Testis (tissue), 2 donors: ENCODE measurements at regions not wholly inside any gene's neighbourhood (a gene's known extent, or its start where the extent isn't known, plus 50 kb on each side); places are given as distances from the start of the nearest gene placed in this dataset.
"Not testable (repeated sequence)": the region's sequence is repeated elsewhere in the genome, so short reads cannot be mapped to it uniquely, and the experiment has no call there.

Source experiments
- DNase-seq: peaks from one replicate; pipeline ENCODE4 v3.0.0-alpha.2; 2019
- H3K27ac ChIP-seq, 2 donors: fragments of 200-600 bp; sonication (generic); one replicate each; pipeline ENCODE4 v1.5.1; 2019
- H3K27me3 ChIP-seq: fragments of 200-600 bp; sonication (generic); one replicate; pipeline ENCODE4 v1.5.1; 2019
- H3K36me3 ChIP-seq: fragments of 200-600 bp; sonication (generic); one replicate; pipeline ENCODE4 v1.5.1; 2017; ENCODE audit warnings: low read depth; ENCODE audit errors: missing control alignments
- H3K4me1 ChIP-seq: fragments of 200-600 bp; sonication (generic); one replicate; pipeline ENCODE4 v1.5.1; 2019
- H3K4me3 ChIP-seq, 2 donors: fragments of 200-600 bp; sonication (generic); one replicate each; pipeline ENCODE4 v1.5.1; 2017 to 2019
- H3K9me3 ChIP-seq: fragments of 200-600 bp; sonication (generic); one replicate; pipeline ENCODE4 v1.5.1; 2017
- POLR2A ChIP-seq: fragments of 450-650 bp; IDR thresholded peaks from one replicate; pipeline ENCODE4 v1.6.1; 2017; ENCODE audit warnings: antibody characterized with exemption, mild to moderate bottlenecking, moderate library complexity
- WGBS, 2 donors: methylation state at CpG; one replicate each; pipeline ENCODE4 v1.1.5; 2018; 5-methylcytosine and 5-hydroxymethylcytosine counted together
- intact Hi-C: fragments of 100-400 bp; cut with DNase I; formaldehyde crosslinking; loops from one replicate; pipeline ENCODE4 v1.15.1; 2023; ENCODE audit warnings: low total_unique reads
- TF ChIP-seq, protein P1 (sequence below), 3 experiments: fragments of 450-650 bp in 2 of 3; fragments of 200-600 bp in 1 of 3; sonication (generic) in 1 of 3; IDR thresholded peaks; one replicate each; pipeline ENCODE4 v1.5.1; 2016 to 2019; ENCODE audit warnings: antibody characterized with exemption in 3 of 3, mild to moderate bottlenecking in 2 of 3, moderate library complexity in 1 of 3

DNA sequence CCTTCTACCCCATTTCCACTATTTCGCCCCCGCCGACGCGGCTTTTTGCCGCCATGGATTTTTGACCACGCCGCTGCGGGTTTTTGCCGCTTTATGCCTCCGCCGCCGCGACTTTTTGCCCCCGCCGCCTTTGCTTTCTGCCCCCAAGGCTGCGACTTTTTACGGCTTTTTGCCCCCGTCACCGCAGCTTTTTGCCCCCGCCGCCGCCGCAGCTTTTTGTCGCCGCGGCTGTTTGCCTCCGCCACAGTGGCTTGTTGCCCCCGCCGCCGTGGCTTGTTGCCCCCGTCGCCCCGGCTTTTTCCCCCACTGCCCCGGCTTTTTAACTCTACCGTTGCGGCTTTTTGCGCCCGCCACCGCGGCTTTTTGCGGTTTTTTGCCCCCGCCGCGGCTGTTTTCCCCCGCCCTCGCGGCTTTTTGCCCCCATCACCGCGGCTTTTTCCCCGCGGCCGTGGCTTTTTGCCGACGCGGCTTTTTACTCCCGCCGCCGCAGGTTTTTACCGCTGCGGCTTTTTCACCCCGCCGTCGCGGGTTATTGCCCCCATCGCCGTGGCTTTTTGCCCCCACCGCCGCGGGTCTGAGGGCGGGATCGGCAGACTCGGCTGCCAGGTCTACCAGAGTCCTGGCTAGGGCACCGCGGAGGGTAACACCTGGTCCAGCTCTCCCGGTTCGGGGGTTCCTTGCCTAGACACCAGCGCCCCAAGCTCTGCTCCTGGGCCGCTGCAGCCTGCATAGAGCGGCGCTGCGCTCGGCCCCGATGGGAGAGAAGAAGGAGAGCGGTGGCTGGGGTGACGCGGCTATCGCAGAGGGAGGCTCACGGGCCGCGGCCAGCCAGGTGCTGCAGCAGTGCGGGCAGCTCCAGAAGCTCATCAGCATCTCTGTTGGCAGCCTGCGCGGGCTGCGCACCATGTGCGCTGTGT, 562.7 kb upstream of the WSB1 start:
- Histone ChIP-seq H3K4me1 (no peaks in the 10 kb centered on the region), H3K9me3 (no peaks in the 10 kb centered on the region), H3K27me3 (no peaks in the 10 kb centered on the region), H3K27ac (no peak overlapping the region), H3K36me3 (no peaks in the 10 kb centered on the region), H3K4me3 (no peak overlapping the region)
- TF ChIP-seq POLR2A = no peak
- TF ChIP-seq, protein P1, sequence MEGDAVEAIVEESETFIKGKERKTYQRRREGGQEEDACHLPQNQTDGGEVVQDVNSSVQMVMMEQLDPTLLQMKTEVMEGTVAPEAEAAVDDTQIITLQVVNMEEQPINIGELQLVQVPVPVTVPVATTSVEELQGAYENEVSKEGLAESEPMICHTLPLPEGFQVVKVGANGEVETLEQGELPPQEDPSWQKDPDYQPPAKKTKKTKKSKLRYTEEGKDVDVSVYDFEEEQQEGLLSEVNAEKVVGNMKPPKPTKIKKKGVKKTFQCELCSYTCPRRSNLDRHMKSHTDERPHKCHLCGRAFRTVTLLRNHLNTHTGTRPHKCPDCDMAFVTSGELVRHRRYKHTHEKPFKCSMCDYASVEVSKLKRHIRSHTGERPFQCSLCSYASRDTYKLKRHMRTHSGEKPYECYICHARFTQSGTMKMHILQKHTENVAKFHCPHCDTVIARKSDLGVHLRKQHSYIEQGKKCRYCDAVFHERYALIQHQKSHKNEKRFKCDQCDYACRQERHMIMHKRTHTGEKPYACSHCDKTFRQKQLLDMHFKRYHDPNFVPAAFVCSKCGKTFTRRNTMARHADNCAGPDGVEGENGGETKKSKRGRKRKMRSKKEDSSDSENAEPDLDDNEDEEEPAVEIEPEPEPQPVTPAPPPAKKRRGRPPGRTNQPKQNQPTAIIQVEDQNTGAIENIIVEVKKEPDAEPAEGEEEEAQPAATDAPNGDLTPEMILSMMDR (IDR thresholded peaks at IDR 0.05) = no peak
- no peak for DNase-seq
- 42 to 46% methylated on average over 79 to 96 of the region's 96 CpGs for WGBS, 2 donors
- intact Hi-C loops = no loop called here

DNA sequence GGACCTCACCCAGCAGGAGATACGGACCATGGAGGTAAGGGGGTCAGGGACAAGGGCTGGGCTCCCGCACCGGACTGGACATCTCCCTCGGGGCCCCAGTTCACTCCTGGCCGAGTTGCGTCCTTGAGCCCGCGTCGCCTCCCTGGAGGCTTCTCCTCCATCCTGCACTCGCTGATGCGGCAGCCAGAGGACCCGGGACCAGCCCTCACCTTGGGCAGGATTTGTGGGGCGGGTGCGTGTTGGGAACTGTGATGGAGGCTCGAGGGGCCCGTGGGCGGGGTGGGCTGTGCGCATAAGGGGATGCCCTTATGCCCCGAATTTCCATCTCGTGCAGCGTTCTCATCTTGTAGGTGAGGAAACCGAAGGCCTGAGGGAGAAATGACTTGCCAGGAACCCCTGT, 562.0 kb upstream of the WSB1 start:
- H3K36me3 ChIP-seq, H3K4me3 ChIP-seq, H3K4me1 ChIP-seq, H3K27ac ChIP-seq, H3K9me3 ChIP-seq, H3K27me3 ChIP-seq, DNase-seq, intact Hi-C loops: not testable (repeated sequence)
- 49 to 62% methylated on average over 15 to 22 of the region's 22 CpGs for WGBS, 2 donors

DNA sequence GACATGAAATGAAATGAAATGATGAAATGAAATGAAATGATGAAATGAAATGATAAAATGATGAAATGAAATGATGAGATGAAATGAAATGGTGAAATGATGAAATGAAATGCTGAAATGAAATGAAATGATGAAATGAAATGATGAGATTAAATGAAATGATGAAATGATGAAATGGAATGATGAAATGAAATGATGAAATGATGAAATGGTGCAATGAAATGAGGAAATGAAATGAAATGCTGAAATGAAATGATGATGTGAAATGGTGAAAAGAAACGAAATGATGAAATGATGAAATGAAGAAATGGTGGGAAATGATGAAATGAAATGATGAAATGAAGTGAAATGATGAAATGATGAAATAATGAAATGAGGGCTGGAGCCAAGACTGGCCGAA, 559.1 kb upstream of the WSB1 start:
- H3K9me3 ChIP-seq, H3K36me3 ChIP-seq, H3K27me3 ChIP-seq, H3K4me1 ChIP-seq, intact Hi-C loops, H3K4me3 ChIP-seq, H3K27ac ChIP-seq, DNase-seq: not testable (repeated sequence)
- 36 to 41% methylated on average over 1 to 2 of the region's 2 CpGs for WGBS, 2 donors

DNA sequence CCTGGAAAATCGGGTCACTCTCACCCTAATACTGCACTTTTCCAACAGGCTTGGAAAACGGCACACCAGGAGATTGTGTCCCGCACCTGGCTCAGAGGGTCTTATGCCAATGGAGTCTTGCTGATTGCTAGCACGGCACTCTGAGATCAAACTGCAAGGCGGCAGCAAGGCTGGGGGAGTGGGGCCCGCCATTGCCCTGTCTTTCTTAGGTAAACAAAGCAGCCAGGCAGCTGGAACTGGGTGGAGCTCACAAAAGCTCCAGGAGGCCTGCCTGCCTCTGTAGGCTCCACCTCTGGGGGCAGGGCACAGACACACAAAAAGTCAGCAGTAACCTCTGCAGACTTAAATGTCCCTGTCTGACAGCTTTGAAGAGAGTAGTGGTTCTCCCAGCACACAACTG, 557.9 kb upstream of the WSB1 start:
- H3K4me1 ChIP-seq, H3K9me3 ChIP-seq, DNase-seq, H3K36me3 ChIP-seq, H3K27me3 ChIP-seq, H3K4me3 ChIP-seq, intact Hi-C loops, H3K27ac ChIP-seq: not testable (repeated sequence)
- 77 to 81% methylated on average over 5 to 6 of the region's 6 CpGs for WGBS, 2 donors

DNA sequence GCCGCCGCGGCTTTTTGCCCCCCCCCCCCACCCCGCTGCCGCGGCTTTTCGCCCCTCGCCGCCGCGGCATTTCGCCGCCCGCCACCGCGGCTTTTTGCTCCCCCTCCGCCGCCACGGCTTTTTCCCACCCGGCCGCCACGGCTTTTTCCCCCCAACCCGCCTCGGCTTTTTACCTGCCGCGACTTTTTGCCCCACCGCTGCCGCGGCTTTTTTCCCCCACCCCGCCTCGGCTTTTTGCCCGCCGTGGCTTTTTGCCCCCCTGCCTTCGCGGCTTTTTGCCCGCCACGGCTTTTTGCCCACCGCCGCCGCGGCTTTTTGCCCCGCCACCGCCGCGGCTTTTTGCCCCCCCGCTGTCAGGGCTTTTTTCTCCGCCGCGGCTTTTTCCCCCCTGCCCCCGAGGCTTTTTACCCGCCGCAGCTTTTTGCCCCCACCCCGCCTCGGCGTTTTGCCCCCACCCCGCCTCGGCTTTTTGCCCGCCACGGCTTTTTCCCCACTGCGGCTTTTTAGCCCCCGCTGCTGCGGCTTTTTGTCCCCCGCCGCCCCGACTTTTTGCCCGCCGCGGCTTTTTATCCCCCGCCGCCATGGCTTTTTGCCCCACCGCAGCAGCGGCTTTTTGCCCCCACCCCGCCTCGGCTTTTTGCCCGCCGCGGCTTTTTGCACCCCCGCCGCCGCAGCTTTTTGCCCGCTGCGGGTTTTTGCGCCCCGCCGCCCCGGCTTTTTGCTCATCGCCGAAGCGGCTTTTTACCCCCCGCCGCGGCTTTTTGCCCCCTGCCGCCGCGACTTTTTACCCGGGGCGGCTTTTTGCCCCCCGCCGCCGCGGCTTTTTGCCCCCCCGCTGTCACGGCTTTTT, 527.8 kb upstream of the WSB1 start:
- H3K27me3 ChIP-seq = no peaks in the 10 kb centered on the region
- DNase-seq = no peak
- intact Hi-C loops = no loop called here
- H3K9me3 ChIP-seq = no peaks in the 10 kb centered on the region
- H3K36me3 ChIP-seq = no peaks in the 10 kb centered on the region
- H3K27ac ChIP-seq = no peak overlapping the region
- peak overlapping the region; percentile 4 to 8 for H3K4me3 ChIP-seq
- TF ChIP-seq, protein P1 (IDR thresholded peaks at IDR 0.05) = no peak
- no peak for TF ChIP-seq POLR2A
- no peaks in the 10 kb centered on the region for H3K4me1 ChIP-seq
- WGBS, 2 donors = 33 to 49% methylated on average over 59 to 102 of the region's 103 CpGs

DNA sequence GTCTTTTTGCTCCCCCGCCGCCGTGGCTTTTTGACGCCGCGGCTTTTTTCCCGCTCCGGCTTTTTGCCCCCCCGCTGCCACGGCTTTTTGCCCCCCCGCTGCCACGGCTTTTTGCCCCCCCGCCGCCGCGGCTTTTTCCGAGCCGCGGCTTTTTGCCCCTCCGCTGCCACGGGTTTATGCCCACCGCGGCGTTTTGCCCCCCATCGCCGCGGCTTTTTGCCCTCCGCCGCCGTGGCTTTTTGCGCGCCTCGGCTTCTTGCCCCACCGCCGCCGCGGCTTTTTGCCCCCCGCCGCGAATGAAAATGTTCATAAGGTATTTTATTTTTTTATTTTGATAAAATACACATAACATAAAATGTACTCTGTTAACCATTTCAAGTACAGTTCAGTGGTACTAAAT, 527.2 kb upstream of the WSB1 start:
- TF ChIP-seq, protein P1 (IDR thresholded peaks at IDR 0.05) = no peak
- TF ChIP-seq POLR2A = no peak
- 35 to 41% methylated on average over 32 to 40 of the region's 40 CpGs for WGBS, 2 donors
- Histone ChIP-seq H3K36me3 (no peaks in the 10 kb centered on the region), H3K9me3 (no peaks in the 10 kb centered on the region), H3K27me3 (no peaks in the 10 kb centered on the region), H3K4me1 (no peaks in the 10 kb centered on the region), H3K4me3 (peak overlapping the region; percentile 4 to 8), H3K27ac (no peak overlapping the region)
- DNase-seq = no peak
- intact Hi-C loops = no loop called here
